ENCODE measurements at regions not wholly inside any gene's neighbourhood (a gene's known extent, or its start where the extent isn't known, plus 50 kb on each side); places are given as distances from the start of the nearest gene placed in this dataset.

DNA sequence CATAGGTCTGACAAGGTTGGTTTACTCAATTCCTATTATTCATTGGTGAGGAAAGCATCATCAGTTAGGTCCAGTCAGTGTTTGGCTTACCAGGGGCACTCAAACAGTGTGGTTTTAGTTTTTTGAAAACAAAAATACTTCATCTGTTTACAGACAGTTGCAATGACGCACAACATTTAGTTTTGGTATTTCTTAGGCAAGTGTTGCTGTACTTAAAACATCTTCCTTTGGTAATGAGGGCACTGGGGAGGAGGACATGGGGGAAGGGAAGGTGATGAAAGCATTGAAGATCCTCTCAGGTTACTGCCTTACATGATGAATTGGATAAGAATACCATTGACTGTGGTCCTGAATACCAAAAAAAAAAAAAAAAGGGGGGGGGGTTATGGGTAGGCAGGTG, 93.7 kb upstream of the MAOA start:
- no peak for DNase-seq (ENCODE audit: low read depth, low spot score)
- H3K4me3 ChIP-seq (ENCODE audit: low read depth, low read length) = no peak overlapping the region
- no peak overlapping the region for H3K27ac ChIP-seq (ENCODE audit: low read depth, low read length)
- TF ChIP-seq, protein P1, sequence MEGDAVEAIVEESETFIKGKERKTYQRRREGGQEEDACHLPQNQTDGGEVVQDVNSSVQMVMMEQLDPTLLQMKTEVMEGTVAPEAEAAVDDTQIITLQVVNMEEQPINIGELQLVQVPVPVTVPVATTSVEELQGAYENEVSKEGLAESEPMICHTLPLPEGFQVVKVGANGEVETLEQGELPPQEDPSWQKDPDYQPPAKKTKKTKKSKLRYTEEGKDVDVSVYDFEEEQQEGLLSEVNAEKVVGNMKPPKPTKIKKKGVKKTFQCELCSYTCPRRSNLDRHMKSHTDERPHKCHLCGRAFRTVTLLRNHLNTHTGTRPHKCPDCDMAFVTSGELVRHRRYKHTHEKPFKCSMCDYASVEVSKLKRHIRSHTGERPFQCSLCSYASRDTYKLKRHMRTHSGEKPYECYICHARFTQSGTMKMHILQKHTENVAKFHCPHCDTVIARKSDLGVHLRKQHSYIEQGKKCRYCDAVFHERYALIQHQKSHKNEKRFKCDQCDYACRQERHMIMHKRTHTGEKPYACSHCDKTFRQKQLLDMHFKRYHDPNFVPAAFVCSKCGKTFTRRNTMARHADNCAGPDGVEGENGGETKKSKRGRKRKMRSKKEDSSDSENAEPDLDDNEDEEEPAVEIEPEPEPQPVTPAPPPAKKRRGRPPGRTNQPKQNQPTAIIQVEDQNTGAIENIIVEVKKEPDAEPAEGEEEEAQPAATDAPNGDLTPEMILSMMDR (IDR thresholded peaks at IDR 0.05; ENCODE audit: low read depth, low read length) = no peak
- POLR2A ChIA-PET = no interaction called here
- no peaks in the 10 kb centered on the region for H3K9me3 ChIP-seq (ENCODE audit: control insufficient read depth, insufficient read depth, low read length)
- H3K27me3 ChIP-seq (ENCODE audit: control insufficient read depth, insufficient read depth, low read length) = no peaks in the 10 kb centered on the region
- CTCF ChIA-PET = interaction anchor here (0.7 kb wide), 1 partner anchor 202 kb away, joined by 6 read pairs; no protein-coding TSS in a partner anchor

DNA sequence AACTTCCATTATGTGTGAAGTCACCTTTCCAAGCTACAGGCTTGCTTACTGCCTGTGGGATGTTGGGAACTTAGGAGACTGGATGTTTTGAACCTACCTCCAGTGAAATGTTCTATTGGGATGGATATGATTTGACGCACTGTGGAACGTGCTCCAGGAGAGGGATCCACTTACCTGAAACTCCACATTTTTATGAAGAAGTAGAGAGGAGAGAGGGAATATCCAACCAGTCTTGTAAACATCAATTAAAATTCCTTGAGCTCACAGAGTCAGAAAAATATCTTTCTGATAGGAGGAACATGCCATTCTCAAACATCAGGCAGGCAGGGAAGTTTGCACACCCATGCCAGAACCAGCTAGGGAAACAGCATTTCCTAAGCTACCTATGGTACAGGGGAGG, 91.1 kb upstream of the MAOA start:
- no peak overlapping the region for H3K4me3 ChIP-seq (ENCODE audit: low read depth, low read length)
- DNase-seq (ENCODE audit: low read depth, low spot score) = no peak
- no peak overlapping the region for H3K27ac ChIP-seq (ENCODE audit: low read depth, low read length)
- H3K27me3 ChIP-seq (ENCODE audit: control insufficient read depth, insufficient read depth, low read length) = no peaks in the 10 kb centered on the region
- TF ChIP-seq, protein P1 (IDR thresholded peaks at IDR 0.05; ENCODE audit: low read depth, low read length) = no peak
- CTCF ChIA-PET = no interaction called here
- no peaks in the 10 kb centered on the region for H3K9me3 ChIP-seq (ENCODE audit: control insufficient read depth, insufficient read depth, low read length)
- POLR2A ChIA-PET = no interaction called here

DNA sequence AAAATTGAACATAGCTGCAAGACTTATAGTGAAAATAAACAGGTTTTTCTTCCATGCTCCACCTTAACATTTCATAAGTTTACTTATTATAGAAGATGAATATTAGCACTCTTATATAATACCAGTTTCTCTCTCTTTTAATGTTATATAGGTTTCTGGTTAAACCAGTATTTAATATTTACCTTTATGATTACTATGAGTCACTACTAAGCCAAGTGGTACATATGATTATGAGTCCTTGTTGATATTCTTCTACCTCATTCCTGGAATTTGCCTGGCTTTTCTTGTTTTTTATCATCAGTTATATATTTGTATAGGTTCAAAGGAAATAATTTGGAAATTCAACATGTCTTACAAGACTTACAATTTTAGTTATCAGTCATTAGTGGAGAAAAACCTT, 89.9 kb upstream of the MAOA start:
- ChIA-PET CTCF (no interaction called here), POLR2A (no interaction called here)
- no peak overlapping the region for H3K27ac ChIP-seq (ENCODE audit: low read depth, low read length)
- DNase-seq (ENCODE audit: low read depth, low spot score) = no peak
- TF ChIP-seq, protein P1 (IDR thresholded peaks at IDR 0.05; ENCODE audit: low read depth, low read length) = no peak
- H3K9me3 ChIP-seq (ENCODE audit: control insufficient read depth, insufficient read depth, low read length) = no peaks in the 10 kb centered on the region
- no peak overlapping the region for H3K4me3 ChIP-seq (ENCODE audit: low read depth, low read length)
- H3K27me3 ChIP-seq (ENCODE audit: control insufficient read depth, insufficient read depth, low read length) = no peaks in the 10 kb centered on the region

DNA sequence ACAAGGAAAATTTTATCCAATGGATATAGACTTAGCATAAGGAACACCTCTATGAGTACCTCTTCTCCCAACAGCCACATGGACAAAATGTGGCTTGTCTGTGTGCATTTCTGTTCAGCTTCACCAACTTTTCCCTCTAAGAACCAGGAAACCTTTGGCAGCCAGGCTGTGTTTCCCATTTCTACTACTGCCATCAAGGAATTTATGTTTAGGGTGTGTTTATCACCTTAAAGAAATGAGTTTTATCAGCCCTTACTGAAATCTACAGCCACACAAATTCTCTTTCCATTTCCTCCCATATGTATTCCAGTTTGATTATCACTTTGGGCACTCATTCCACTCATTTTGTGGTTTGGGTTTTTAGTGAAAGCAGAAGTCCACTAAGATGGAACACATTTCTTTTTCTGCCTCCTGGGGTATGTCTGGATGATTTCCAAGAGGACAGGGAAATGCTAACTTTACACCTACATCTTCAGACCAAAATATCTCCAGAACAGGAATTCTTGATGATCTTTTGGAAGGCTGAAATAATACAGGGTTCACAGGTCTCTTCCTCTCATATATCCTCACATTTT, 82.6 kb upstream of the MAOA start:
- Histone ChIP-seq H3K4me3 (ENCODE audit: low read depth, low read length) (no peak overlapping the region), H3K27me3 (ENCODE audit: control insufficient read depth, insufficient read depth, low read length) (no peaks in the 10 kb centered on the region), H3K9me3 (ENCODE audit: control insufficient read depth, insufficient read depth, low read length) (no peaks in the 10 kb centered on the region), H3K27ac (ENCODE audit: low read depth, low read length) (no peak overlapping the region)
- TF ChIP-seq, protein P1 (IDR thresholded peaks at IDR 0.05; ENCODE audit: low read depth, low read length) = no peak
- CTCF ChIA-PET = no interaction called here
- POLR2A ChIA-PET = no interaction called here
- no peak for DNase-seq (ENCODE audit: low read depth, low spot score)

DNA sequence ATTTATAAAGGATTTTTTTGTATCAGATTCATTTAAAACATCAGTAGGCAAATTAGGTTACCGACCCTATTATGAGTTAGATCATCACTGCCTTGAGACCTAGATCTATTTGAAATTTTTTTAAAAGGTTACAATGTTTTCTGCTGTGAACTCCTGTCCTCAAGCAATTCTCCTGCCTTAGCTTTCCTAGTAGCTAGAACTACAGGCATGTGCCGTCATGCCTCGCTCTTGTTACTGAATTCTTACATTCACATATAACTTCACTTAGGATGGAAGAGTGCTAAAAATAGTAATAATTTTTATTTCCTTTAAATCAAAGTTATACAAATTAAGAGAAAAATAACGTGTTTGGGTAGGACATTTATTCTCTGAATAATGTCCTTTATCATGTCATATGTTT, 75.5 kb upstream of the MAOA start:
- CTCF ChIA-PET = no interaction called here
- POLR2A ChIA-PET = no interaction called here
- Histone ChIP-seq H3K27me3 (ENCODE audit: control insufficient read depth, insufficient read depth, low read length) (no peaks in the 10 kb centered on the region), H3K9me3 (ENCODE audit: control insufficient read depth, insufficient read depth, low read length) (no peaks in the 10 kb centered on the region), H3K27ac (ENCODE audit: low read depth, low read length) (no peak overlapping the region), H3K4me3 (ENCODE audit: low read depth, low read length) (no peak overlapping the region)
- DNase-seq (ENCODE audit: low read depth, low spot score) = no peak
- TF ChIP-seq, protein P1 (IDR thresholded peaks at IDR 0.05; ENCODE audit: low read depth, low read length) = no peak
